Right cardiac atrium (tissue), 5 donors: ENCODE measurements at regions not wholly inside any gene's neighbourhood (a gene's known extent, or its start where the extent isn't known, plus 50 kb on each side); places are given as distances from the start of the nearest gene placed in this dataset.
"Not testable (repeated sequence)": the region's sequence is repeated elsewhere in the genome, so short reads cannot be mapped to it uniquely, and the experiment has no call there.

Experiments
- ATAC-seq, 2 donors: fragments of 200-7000 bp; cut with Tn5 transposase; one replicate each; pipeline versions ENCODE4 v1.8.0 to v1.9.1; 2020; ENCODE audit warnings: moderate library complexity in 2 of 2, mild to moderate bottlenecking in 1 of 2
- DNase-seq, 3 donors: peaks; one replicate each; pipeline ENCODE4 v3.0.0-alpha.2; 2020
- H3K27ac ChIP-seq: one replicate; pipeline ENCODE4 v1.5.1; 2013; ENCODE audit warnings: mild to moderate bottlenecking, low read length, control low read depth, moderate library complexity
- H3K27me3 ChIP-seq: one replicate; pipeline ENCODE4 v1.6.1; 2013; ENCODE audit not compliant: control insufficient read depth, insufficient read depth
- H3K4me1 ChIP-seq: one replicate; pipeline ENCODE4 v1.6.1; 2013; ENCODE audit warnings: low read length; ENCODE audit not compliant: control insufficient read depth, insufficient read depth
- H3K4me3 ChIP-seq: one replicate; pipeline ENCODE4 v1.5.1; 2013; ENCODE audit warnings: low read length, control low read depth
- H3K9me3 ChIP-seq: one replicate; pipeline ENCODE4 v1.6.1; 2013; ENCODE audit warnings: low read length; ENCODE audit not compliant: control insufficient read depth
- WGBS: extraction: QIAGEN DNeasy Blood & Tissue Kit; methylation state at CpG from one replicate; pipeline ENCODE4 v1.1.7; 2013; 5-methylcytosine and 5-hydroxymethylcytosine counted together
- intact Hi-C, 4 donors: fragments of 100-400 bp; cut with DNase I; formaldehyde crosslinking; loops; one replicate each; pipeline versions ENCODE4 v1.11.0 to v1.14.0; 2022 to 2023
- donor health status: healthy with polysubstance abuse.
- donor health status: DM: no; HTN: yes; CAD: no.
- donor health status: DM: no; HTN: no; CAD: no.
- donor health status: DM: no; HTN: yes; CAD: no; lungs with severe emphysema.
- donor health status: DM: yes; HTN: yes; CAD: no.

- no peaks in the 10 kb centered on the region for H3K4me1 ChIP-seq
- H3K27ac ChIP-seq, result no peak overlapping the region
- no peaks in the 10 kb centered on the region for H3K9me3 ChIP-seq
- no peak overlapping the region for H3K4me3 ChIP-seq
- 86% methylated on average over 2 of the region's 2 CpGs for WGBS
- ATAC-seq (no peak), DNase-seq (no peak)
- no peaks in the 10 kb centered on the region for H3K27me3 ChIP-seq
- intact Hi-C loops, result no loop called here
Observed at GRCh38 chr3:168707900-168708299, 612.2 kb upstream of the GOLIM4 start.

GRCh38 chr3:168705412-168705811, 609.7 kb upstream of the GOLIM4 start:
- Histone ChIP-seq H3K27me3 (no peaks in the 10 kb centered on the region), H3K4me3 (no peak overlapping the region), H3K9me3 (no peaks in the 10 kb centered on the region), H3K4me1 (no peaks in the 10 kb centered on the region), H3K27ac (no peak overlapping the region)
- 84% methylated on average over 3 of the region's 3 CpGs for whole genome bisulfite sequencing
- DNase-seq (no peak), ATAC-seq (no peak)
- intact Hi-C loops, result no loop called here

GRCh38 chr3:168696051-168696450, 600.3 kb upstream of the GOLIM4 start:
- DNase-seq, result no peak
- intact Hi-C loops, result no loop called here
- Histone ChIP-seq H3K9me3 (no peaks in the 10 kb centered on the region), H3K27me3 (no peaks in the 10 kb centered on the region), H3K27ac (no peak overlapping the region), H3K4me1 (no peaks in the 10 kb centered on the region), H3K4me3 (no peak overlapping the region)
- WGBS, result 80% methylated on average over 3 of the region's 3 CpGs
- no peak for ATAC-seq

GRCh38 chr3:168693870-168694269, 598.1 kb upstream of the GOLIM4 start:
- H3K4me1 ChIP-seq, result no peaks in the 10 kb centered on the region
- no peak overlapping the region for H3K27ac ChIP-seq
- ATAC-seq, result no peak
- DNase-seq, result no peak
- WGBS, result 59% methylated on average over 3 of the region's 3 CpGs
- H3K9me3 ChIP-seq, result no peaks in the 10 kb centered on the region
- no peaks in the 10 kb centered on the region for H3K27me3 ChIP-seq
- no peak overlapping the region for H3K4me3 ChIP-seq
- intact Hi-C loops, result no loop called here

- no peak for ATAC-seq
Observed at GRCh38 chr3:168688267-168688666, 592.5 kb upstream of the GOLIM4 start.

GRCh38 chr3:168684519-168684918, 588.8 kb upstream of the GOLIM4 start:
- DNase-seq, result peak in 2 of 3 donors; percentile 14 to 45
- H3K4me3 ChIP-seq, result no peak overlapping the region
- WGBS, result 55% methylated on average over 6 of the region's 6 CpGs
- H3K9me3 ChIP-seq, result no peaks in the 10 kb centered on the region
- H3K27ac ChIP-seq, result no peak overlapping the region
- H3K27me3 ChIP-seq, result no peaks in the 10 kb centered on the region
- peak; percentile 14 to 76 for ATAC-seq
- no peaks in the 10 kb centered on the region for H3K4me1 ChIP-seq
- intact Hi-C loops, result no loop called here

More at GRCh38 chr3:168688267-168688666, 592.5 kb upstream of the GOLIM4 start:
- no peak overlapping the region for H3K4me3 ChIP-seq
- no peaks in the 10 kb centered on the region for H3K4me1 ChIP-seq
- 67% methylated on average over 5 of the region's 5 CpGs for WGBS
- intact Hi-C loops, result no loop called here
- H3K27me3 ChIP-seq, result no peaks in the 10 kb centered on the region
- no peak for DNase-seq
- H3K9me3 ChIP-seq, result no peaks in the 10 kb centered on the region
- no peak overlapping the region for H3K27ac ChIP-seq

GRCh38 chr3:168678730-168679129, 583.0 kb upstream of the GOLIM4 start:
- Histone ChIP-seq H3K4me3 (no peak overlapping the region), H3K9me3 (no peaks in the 10 kb centered on the region), H3K27me3 (no peaks in the 10 kb centered on the region), H3K4me1 (no peaks in the 10 kb centered on the region), H3K27ac (no peak overlapping the region)
- DNase-seq (no peak), ATAC-seq (no peak)
- intact Hi-C loops, result no loop called here
- WGBS, result 82% methylated on average over 1 of the region's 1 CpG

GRCh38 chr3:168671091-168671490, 575.4 kb upstream of the GOLIM4 start:
- WGBS, result 82% methylated on average over 5 of the region's 5 CpGs
- H3K27me3 ChIP-seq, result no peaks in the 10 kb centered on the region
- peaks cover 2% of the 10 kb centered on the region for H3K4me1 ChIP-seq
- intact Hi-C loops, result no loop called here
- H3K27ac ChIP-seq, result no peak overlapping the region
- no peak overlapping the region for H3K4me3 ChIP-seq
- DNase-seq, result no peak
- H3K9me3 ChIP-seq, result no peaks in the 10 kb centered on the region
- ATAC-seq, result no peak

- H3K27ac ChIP-seq, H3K4me1 ChIP-seq, H3K27me3 ChIP-seq, H3K4me3 ChIP-seq, ATAC-seq, DNase-seq, intact Hi-C loops, H3K9me3 ChIP-seq: not testable (repeated sequence)
- WGBS, result 92% methylated on average over 6 of the region's 6 CpGs
Observed at GRCh38 chr3:168660879-168661657, 565.3 kb upstream of the GOLIM4 start.

GRCh38 chr3:168659015-168659414, 563.3 kb upstream of the GOLIM4 start:
- ATAC-seq, result no peak
- Histone ChIP-seq H3K9me3 (no peaks in the 10 kb centered on the region), H3K27me3 (no peaks in the 10 kb centered on the region), H3K4me3 (no peak overlapping the region), H3K4me1 (no peaks in the 10 kb centered on the region), H3K27ac (no peak overlapping the region)
- intact Hi-C loops, result no loop called here
- DNase-seq, result no peak

- no peaks in the 10 kb centered on the region for H3K9me3 ChIP-seq
- H3K27me3 ChIP-seq, result no peaks in the 10 kb centered on the region
- 78% methylated on average over 1 of the region's 1 CpG for WGBS
- DNase-seq (no peak), ATAC-seq (no peak)
- no peak overlapping the region for H3K4me3 ChIP-seq
- intact Hi-C loops, result no loop called here
- no peak overlapping the region for H3K27ac ChIP-seq
- no peaks in the 10 kb centered on the region for H3K4me1 ChIP-seq
Observed at GRCh38 chr3:168655611-168656010, 559.9 kb upstream of the GOLIM4 start.

GRCh38 chr3:168654700-168655099, 559.0 kb upstream of the GOLIM4 start:
- intact Hi-C loops, result no loop called here
- DNase-seq, result no peak
- Histone ChIP-seq H3K27me3 (no peaks in the 10 kb centered on the region), H3K4me3 (no peak overlapping the region), H3K4me1 (no peaks in the 10 kb centered on the region), H3K9me3 (no peaks in the 10 kb centered on the region), H3K27ac (no peak overlapping the region)
- 75% methylated on average over 2 of the region's 2 CpGs for WGBS
- ATAC-seq, result no peak
